ENCODE measurements at regions not wholly inside any gene's neighbourhood (a gene's known extent, or its start where the extent isn't known, plus 50 kb on each side); places are given as distances from the start of the nearest gene placed in this dataset.

- Histone ChIP-seq H3K9me3 (replicated peaks; ENCODE audit: control insufficient read depth, insufficient read depth, low read depth, low read length) (peaks cover 3% of the 10 kb centered on the region), H3K9ac (ENCODE audit: insufficient read depth in 1 of 2, low read depth in 2 of 2, low read length in 2 of 2) (no peak overlapping the region), H2AFZ (ENCODE audit: low read depth, low read length) (no peak overlapping the region), H3K4me3 (no peak overlapping the region), H4K20me1 (replicated peaks; ENCODE audit: control insufficient read depth, insufficient read depth, low read length) (no peaks in the 10 kb centered on the region), H3K36me3 (ENCODE audit: control insufficient read depth, insufficient read depth, low read length) (no peaks in the 10 kb centered on the region), H3K9me1 (ENCODE audit: control insufficient read depth, insufficient read depth, low read length) (no peaks in the 10 kb centered on the region), H3K4me2 (ENCODE audit: insufficient read depth, low read length) (no peak overlapping the region), H3K79me2 (ENCODE audit: control insufficient read depth, insufficient read depth, low read length) (no peaks in the 10 kb centered on the region), H3K27me3 (ENCODE audit: control insufficient read depth in 2 of 2, insufficient read depth in 2 of 2, low read length in 2 of 2) (no peaks in the 10 kb centered on the region), H3K4me1 (replicated peaks in 1 of 2; ENCODE audit: control insufficient read depth in 2 of 2, insufficient read depth in 2 of 2, low read length in 2 of 2) (no peaks in the 10 kb centered on the region), H3K27ac (ENCODE audit: extremely low read depth, low read depth, low read length) (no peak overlapping the region)
- no peak for FAIRE-seq
- DNase-seq (ENCODE audit: extremely low read depth in 1 of 4, low spot score in 3 of 4): no peak
- intact Hi-C loops (cut with micrococcal nuclease) (no loop called here), in situ Hi-C loops (cut with MboI) (no loop called here)
- POLR2A ChIA-PET: no interaction called here
- CTCF ChIA-PET (ENCODE audit: low intra/inter-chr PET ratio): no interaction called here
- ATAC-seq: no peak
- BruUV-seq (replicated peaks): no TSS peak
- WGBS (ENCODE audit: insufficient coverage, low coverage, missing lambda C conversion rate): 0% methylated on average over 3 of the region's 3 CpGs
- TF ChIP-seq SIN3A (IDR thresholded peaks at IDR 0.05; ENCODE audit: borderline replicate concordance in 2 of 2, control insufficient read depth in 1 of 2, low read depth in 2 of 2, low read length in 2 of 2): no peak
- no peak for TF ChIP-seq JUND (IDR thresholded peaks at IDR 0.05; ENCODE audit: borderline replicate concordance, low read depth, low read length)
- no peak for TF ChIP-seq JUND (tag; IDR thresholded peaks at IDR 0.05; ENCODE audit: borderline replicate concordance, low read depth, low read length)
- TF ChIP-seq ARNT (IDR thresholded peaks at IDR 0.05): no peak
- no peak for TF ChIP-seq ZNF146 (CRISPR knock-in tag; IDR thresholded peaks at IDR 0.05; ENCODE audit: unreplicated experiment)
- TF ChIP-seq MAX (CRISPR knock-in tag; IDR thresholded peaks at IDR 0.05): no peak
- TF ChIP-seq YY1 (IDR thresholded peaks at IDR 0.05; ENCODE audit: borderline replicate concordance in 1 of 3, control insufficient read depth in 1 of 3, extremely low read depth in 1 of 3, insufficient read depth in 3 of 3, insufficient read length in 1 of 3, insufficient replicate concordance in 2 of 3, low read depth in 1 of 3, low read length in 2 of 3): no peak
- TF ChIP-seq MCM3 (IDR thresholded peaks at IDR 0.05): no peak
- no peak for TF ChIP-seq TAF15 (IDR thresholded peaks at IDR 0.05; ENCODE audit: low read depth, low read length)
- TF ChIP-seq MTF1 (CRISPR knock-in tag; IDR thresholded peaks at IDR 0.05; ENCODE audit: borderline replicate concordance): no peak
- no peak for TF ChIP-seq NCOA2 (IDR thresholded peaks at IDR 0.05; ENCODE audit: partially characterized antibody in 2 of 2)
Observed at GRCh38 chr1:242610209-242610608, 85.7 kb upstream of the PLD5 start.

All from K562 (cell line).